ENCODE measurements at regions not wholly inside any gene's neighbourhood (a gene's known extent, or its start where the extent isn't known, plus 50 kb on each side); places are given as distances from the start of the nearest gene placed in this dataset.

DNA sequence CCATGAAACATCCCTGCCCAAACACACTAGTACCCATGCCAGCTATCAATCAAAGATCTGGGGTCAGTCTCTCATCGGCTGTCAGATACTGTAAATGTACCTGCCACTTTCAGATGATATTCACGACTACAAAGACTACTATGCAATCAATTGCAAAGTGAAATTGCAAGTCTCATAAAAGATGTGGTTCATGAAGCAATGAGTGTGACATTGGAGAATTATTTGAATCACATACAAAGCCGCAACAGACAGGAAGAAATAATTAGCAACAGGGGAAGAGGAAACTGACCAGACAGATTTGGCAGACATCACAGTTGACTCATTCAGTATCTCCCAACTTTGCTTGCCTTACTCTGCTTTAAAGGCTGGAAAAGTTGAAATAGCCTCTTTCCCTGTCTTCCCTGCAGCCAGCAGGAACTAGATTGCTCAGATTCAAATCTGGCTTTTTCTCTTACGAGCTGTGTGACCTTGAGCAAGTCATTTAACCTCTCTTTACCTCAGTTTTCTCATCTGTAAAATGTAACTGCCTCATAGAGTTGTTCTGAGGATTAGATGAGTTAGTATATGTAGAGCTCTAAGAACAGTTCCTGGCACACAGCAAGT lies 95.7 kb upstream of the C3orf80 start:
- H3K4me1 ChIP-seq (ENCODE audit: control insufficient read depth, insufficient read depth, low read length): no peaks in the 10 kb centered on the region
- no peak overlapping the region for H3K27ac ChIP-seq (ENCODE audit: low read depth, low read length)
- H3K9me3 ChIP-seq (ENCODE audit: control insufficient read depth, insufficient read depth, low read length): no peaks in the 10 kb centered on the region
- no peak overlapping the region for H3K4me3 ChIP-seq (ENCODE audit: low read depth, low read length)
- no peaks in the 10 kb centered on the region for H3K27me3 ChIP-seq (ENCODE audit: control insufficient read depth, insufficient read depth, low read length)
- H3K36me3 ChIP-seq (ENCODE audit: control insufficient read depth, insufficient read depth, low read length): no peaks in the 10 kb centered on the region
- no peak overlapping the region for H3K9ac ChIP-seq (ENCODE audit: low read depth, low read length)

- H3K27me3 ChIP-seq (ENCODE audit: control insufficient read depth, insufficient read depth, low read length): no peaks in the 10 kb centered on the region
- H3K4me1 ChIP-seq (ENCODE audit: control insufficient read depth, insufficient read depth, low read length): no peaks in the 10 kb centered on the region
- H3K4me3 ChIP-seq (ENCODE audit: low read depth, low read length): no peak overlapping the region
- H3K9ac ChIP-seq (ENCODE audit: low read depth, low read length): no peak overlapping the region
- no peak overlapping the region for H3K27ac ChIP-seq (ENCODE audit: low read depth, low read length)
- no peaks in the 10 kb centered on the region for H3K36me3 ChIP-seq (ENCODE audit: control insufficient read depth, insufficient read depth, low read length)
- H3K9me3 ChIP-seq (ENCODE audit: control insufficient read depth, insufficient read depth, low read length): no peaks in the 10 kb centered on the region
Observed at GRCh38 chr3:160130071-160130470, 95.2 kb upstream of the C3orf80 start.

DNA sequence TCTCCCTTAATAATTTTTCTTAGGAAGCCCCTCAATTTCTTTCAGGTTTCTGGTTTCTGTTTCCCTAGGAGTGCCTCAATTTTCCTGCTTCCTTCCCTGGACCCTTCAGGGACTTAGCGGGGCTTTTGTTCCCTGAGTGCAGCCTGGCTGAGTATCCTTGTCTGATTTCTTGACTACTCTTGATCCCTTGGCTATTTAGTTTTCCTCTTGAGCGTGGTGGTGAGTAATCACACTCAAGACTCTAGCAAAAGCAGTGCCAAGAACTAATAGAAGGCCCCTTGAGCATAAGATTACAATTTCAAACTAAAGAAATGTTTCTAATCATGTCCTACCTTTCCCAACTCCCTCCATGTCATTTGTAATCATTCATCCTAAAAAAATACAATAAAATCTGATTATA lies 94.3 kb upstream of the C3orf80 start:
- H3K36me3 ChIP-seq (ENCODE audit: control insufficient read depth, insufficient read depth, low read length): no peaks in the 10 kb centered on the region
- H3K4me1 ChIP-seq (ENCODE audit: control insufficient read depth, insufficient read depth, low read length): no peaks in the 10 kb centered on the region
- no peak overlapping the region for H3K4me3 ChIP-seq (ENCODE audit: low read depth, low read length)
- no peak overlapping the region for H3K27ac ChIP-seq (ENCODE audit: low read depth, low read length)
- no peaks in the 10 kb centered on the region for H3K27me3 ChIP-seq (ENCODE audit: control insufficient read depth, insufficient read depth, low read length)
- H3K9me3 ChIP-seq (ENCODE audit: control insufficient read depth, insufficient read depth, low read length): no peaks in the 10 kb centered on the region
- no peak overlapping the region for H3K9ac ChIP-seq (ENCODE audit: low read depth, low read length)

GRCh38 chr3:160132226-160132625 lies 93.0 kb upstream of the C3orf80 start:
- H3K27me3 ChIP-seq (ENCODE audit: control insufficient read depth, insufficient read depth, low read length): no peaks in the 10 kb centered on the region
- H3K9ac ChIP-seq (ENCODE audit: low read depth, low read length): no peak overlapping the region
- H3K4me3 ChIP-seq (ENCODE audit: low read depth, low read length): no peak overlapping the region
- H3K9me3 ChIP-seq (ENCODE audit: control insufficient read depth, insufficient read depth, low read length): no peaks in the 10 kb centered on the region
- H3K27ac ChIP-seq (ENCODE audit: low read depth, low read length): no peak overlapping the region
- H3K36me3 ChIP-seq (ENCODE audit: control insufficient read depth, insufficient read depth, low read length): no peaks in the 10 kb centered on the region
- no peaks in the 10 kb centered on the region for H3K4me1 ChIP-seq (ENCODE audit: control insufficient read depth, insufficient read depth, low read length)

GRCh38 chr3:160133757-160134156 lies 91.5 kb upstream of the C3orf80 start:
- Histone ChIP-seq H3K4me1 (ENCODE audit: control insufficient read depth, insufficient read depth, low read length) (no peaks in the 10 kb centered on the region), H3K9ac (ENCODE audit: low read depth, low read length) (no peak overlapping the region), H3K36me3 (ENCODE audit: control insufficient read depth, insufficient read depth, low read length) (no peaks in the 10 kb centered on the region), H3K27ac (ENCODE audit: low read depth, low read length) (no peak overlapping the region), H3K9me3 (ENCODE audit: control insufficient read depth, insufficient read depth, low read length) (no peaks in the 10 kb centered on the region), H3K4me3 (ENCODE audit: low read depth, low read length) (no peak overlapping the region), H3K27me3 (ENCODE audit: control insufficient read depth, insufficient read depth, low read length) (no peaks in the 10 kb centered on the region)

- Histone ChIP-seq H3K36me3 (ENCODE audit: control insufficient read depth, insufficient read depth, low read length) (no peaks in the 10 kb centered on the region), H3K4me3 (ENCODE audit: low read depth, low read length) (no peak overlapping the region), H3K27me3 (ENCODE audit: control insufficient read depth, insufficient read depth, low read length) (no peaks in the 10 kb centered on the region), H3K9ac (ENCODE audit: low read depth, low read length) (no peak overlapping the region), H3K9me3 (ENCODE audit: control insufficient read depth, insufficient read depth, low read length) (no peaks in the 10 kb centered on the region), H3K4me1 (ENCODE audit: control insufficient read depth, insufficient read depth, low read length) (no peaks in the 10 kb centered on the region), H3K27ac (ENCODE audit: low read depth, low read length) (no peak overlapping the region)
Observed at GRCh38 chr3:160134454-160134853, 90.8 kb upstream of the C3orf80 start.

DNA sequence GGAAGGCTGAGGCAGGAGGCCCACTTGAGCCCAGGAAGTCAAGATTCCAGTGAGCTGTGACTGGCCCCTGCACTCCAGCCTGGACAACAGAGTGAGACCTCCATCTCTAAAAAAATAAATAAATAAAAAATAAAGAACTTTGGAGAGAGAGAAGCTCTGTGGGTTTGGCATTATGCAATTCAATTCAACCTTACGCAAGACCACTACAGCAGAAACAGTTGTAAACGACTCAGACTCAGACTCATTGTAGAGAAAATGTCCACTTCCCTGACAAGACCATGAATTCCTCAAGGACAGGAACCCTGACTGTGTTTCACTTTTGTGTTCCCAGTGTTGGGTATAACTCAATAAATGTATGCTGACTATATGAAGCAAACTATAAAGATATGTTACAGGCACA lies 90.3 kb upstream of the C3orf80 start:
- H3K4me3 ChIP-seq (ENCODE audit: low read depth, low read length): no peak overlapping the region
- H3K36me3 ChIP-seq (ENCODE audit: control insufficient read depth, insufficient read depth, low read length): no peaks in the 10 kb centered on the region
- H3K27ac ChIP-seq (ENCODE audit: low read depth, low read length): no peak overlapping the region
- H3K4me1 ChIP-seq (ENCODE audit: control insufficient read depth, insufficient read depth, low read length): no peaks in the 10 kb centered on the region
- no peaks in the 10 kb centered on the region for H3K27me3 ChIP-seq (ENCODE audit: control insufficient read depth, insufficient read depth, low read length)
- no peaks in the 10 kb centered on the region for H3K9me3 ChIP-seq (ENCODE audit: control insufficient read depth, insufficient read depth, low read length)
- H3K9ac ChIP-seq (ENCODE audit: low read depth, low read length): no peak overlapping the region

DNA sequence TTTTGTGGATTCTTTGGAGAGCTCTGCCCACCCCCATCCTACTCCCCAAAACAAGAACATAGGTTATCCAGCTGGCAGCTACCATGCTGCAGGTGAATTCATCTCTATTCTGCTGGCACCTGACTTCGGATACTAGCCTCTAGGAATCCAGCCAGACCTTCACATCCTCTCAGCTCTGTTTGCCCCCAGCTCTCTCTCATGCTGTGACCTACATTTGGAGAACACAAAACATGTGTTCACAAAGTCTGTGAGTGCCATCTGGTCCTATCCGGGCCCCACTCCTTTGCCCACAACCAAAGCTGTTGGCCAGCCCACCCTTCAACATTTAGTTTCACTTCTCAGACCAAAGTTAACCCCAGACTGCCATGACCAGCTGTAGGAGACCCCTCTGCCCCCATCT lies 89.4 kb upstream of the C3orf80 start:
- H3K27me3 ChIP-seq (ENCODE audit: control insufficient read depth, insufficient read depth, low read length): no peaks in the 10 kb centered on the region
- H3K4me1 ChIP-seq (ENCODE audit: control insufficient read depth, insufficient read depth, low read length): no peaks in the 10 kb centered on the region
- no peak overlapping the region for H3K4me3 ChIP-seq (ENCODE audit: low read depth, low read length)
- no peaks in the 10 kb centered on the region for H3K36me3 ChIP-seq (ENCODE audit: control insufficient read depth, insufficient read depth, low read length)
- no peaks in the 10 kb centered on the region for H3K9me3 ChIP-seq (ENCODE audit: control insufficient read depth, insufficient read depth, low read length)
- no peak overlapping the region for H3K9ac ChIP-seq (ENCODE audit: low read depth, low read length)
- no peak overlapping the region for H3K27ac ChIP-seq (ENCODE audit: low read depth, low read length)

DNA sequence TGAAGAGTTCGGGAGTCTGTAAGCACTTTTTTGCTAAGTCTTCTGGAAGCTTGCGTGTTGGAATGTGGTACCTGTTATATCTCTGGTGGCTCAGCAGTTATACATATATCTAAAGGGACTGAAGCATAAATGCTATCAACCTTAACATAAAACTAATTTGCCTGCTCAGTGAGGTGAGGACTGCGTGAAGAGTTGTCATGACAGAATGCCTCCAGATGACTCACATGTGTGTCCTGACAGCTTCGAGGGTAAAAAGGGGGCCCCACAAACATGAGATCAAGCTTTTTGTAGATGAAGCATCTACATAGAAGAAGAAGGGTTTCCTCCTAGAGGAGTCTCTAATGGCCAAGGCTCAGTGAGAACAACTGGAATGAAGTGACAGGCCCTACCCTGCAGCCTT lies 88.8 kb upstream of the C3orf80 start:
- Histone ChIP-seq H3K4me3 (ENCODE audit: low read depth, low read length) (no peak overlapping the region), H3K27ac (ENCODE audit: low read depth, low read length) (no peak overlapping the region), H3K27me3 (ENCODE audit: control insufficient read depth, insufficient read depth, low read length) (no peaks in the 10 kb centered on the region), H3K9ac (ENCODE audit: low read depth, low read length) (no peak overlapping the region), H3K36me3 (ENCODE audit: control insufficient read depth, insufficient read depth, low read length) (no peaks in the 10 kb centered on the region), H3K9me3 (ENCODE audit: control insufficient read depth, insufficient read depth, low read length) (no peaks in the 10 kb centered on the region), H3K4me1 (ENCODE audit: control insufficient read depth, insufficient read depth, low read length) (no peaks in the 10 kb centered on the region)

- no peaks in the 10 kb centered on the region for H3K9me3 ChIP-seq (ENCODE audit: control insufficient read depth, insufficient read depth, low read length)
- no peak overlapping the region for H3K9ac ChIP-seq (ENCODE audit: low read depth, low read length)
- H3K36me3 ChIP-seq (ENCODE audit: control insufficient read depth, insufficient read depth, low read length): no peaks in the 10 kb centered on the region
- no peak overlapping the region for H3K27ac ChIP-seq (ENCODE audit: low read depth, low read length)
- H3K4me1 ChIP-seq (ENCODE audit: control insufficient read depth, insufficient read depth, low read length): no peaks in the 10 kb centered on the region
- no peak overlapping the region for H3K4me3 ChIP-seq (ENCODE audit: low read depth, low read length)
- H3K27me3 ChIP-seq (ENCODE audit: control insufficient read depth, insufficient read depth, low read length): no peaks in the 10 kb centered on the region
Observed at GRCh38 chr3:160139291-160139690, 85.9 kb upstream of the C3orf80 start.

DNA sequence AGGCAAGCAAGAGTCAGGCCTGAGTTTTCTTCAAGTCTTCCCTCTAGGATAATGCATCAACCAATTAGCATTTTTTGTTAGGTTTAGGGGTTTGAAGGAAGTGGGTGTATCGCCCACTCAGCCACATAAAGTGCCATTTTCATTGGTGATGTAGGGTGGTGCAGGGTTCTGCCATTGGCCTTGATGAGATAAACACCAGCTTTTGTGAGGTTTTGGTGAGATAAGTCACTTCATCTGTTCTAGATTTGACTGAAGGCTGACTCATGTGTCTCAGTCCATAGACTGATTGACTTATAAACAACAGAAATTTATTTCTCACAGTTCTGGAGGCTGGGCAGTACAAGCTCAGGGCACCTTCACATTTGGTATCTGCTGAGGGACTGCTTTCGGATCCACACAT lies 84.5 kb upstream of the C3orf80 start:
- Histone ChIP-seq H3K27ac (ENCODE audit: low read depth, low read length) (no peak overlapping the region), H3K4me3 (ENCODE audit: low read depth, low read length) (no peak overlapping the region), H3K27me3 (ENCODE audit: control insufficient read depth, insufficient read depth, low read length) (no peaks in the 10 kb centered on the region), H3K36me3 (ENCODE audit: control insufficient read depth, insufficient read depth, low read length) (no peaks in the 10 kb centered on the region), H3K4me1 (ENCODE audit: control insufficient read depth, insufficient read depth, low read length) (no peaks in the 10 kb centered on the region), H3K9ac (ENCODE audit: low read depth, low read length) (no peak overlapping the region), H3K9me3 (ENCODE audit: control insufficient read depth, insufficient read depth, low read length) (no peaks in the 10 kb centered on the region)
